Astrocyte of the spinal cord (primary cell): ENCODE measurements at regions not wholly inside any gene's neighbourhood (a gene's known extent, or its start where the extent isn't known, plus 50 kb on each side); places are given as distances from the start of the nearest gene placed in this dataset.

ENCODE experiments used
- DNase-seq: peaks from one replicate; pipeline ENCODE4 v3.0.0; 2011; ENCODE audit warnings: low read depth, low spot score
- H3K4me3 ChIP-seq: 2 replicates; pipeline ENCODE4 v1.5.1; 2011; ENCODE audit warnings: low read depth, mild to moderate bottlenecking, low read length, moderate library complexity
- CTCF ChIP-seq: IDR thresholded peaks from 2 replicates; pipeline ENCODE4 v1.5.1; 2012; ENCODE audit warnings: low read depth, mild to moderate bottlenecking, low read length, inconsistent platforms
- in situ Hi-C: cut with HindIII; loops from 2 replicates; pipeline ENCODE4 v1.10.0; 2017; ENCODE audit warnings: low sequenced_read_pairs

GRCh38 chr2:190817082-190817481 lies 63.5 kb upstream of the GLS start:
- TF ChIP-seq CTCF = no peak
- in situ Hi-C loops = no loop called here
- no peak overlapping the region for H3K4me3 ChIP-seq
- no peak for DNase-seq

- no peak for TF ChIP-seq CTCF
- in situ Hi-C loops = no loop called here
- DNase-seq = peak; percentile 41
- no peak overlapping the region for H3K4me3 ChIP-seq
Measured at GRCh38 chr2:190819840-190820301, 60.8 kb upstream of the GLS start.

- TF ChIP-seq CTCF = no peak
- no peak for DNase-seq
- in situ Hi-C loops = no loop called here
- H3K4me3 ChIP-seq = no peak overlapping the region
Measured at GRCh38 chr2:190820416-190820815, 60.2 kb upstream of the GLS start.

GRCh38 chr2:190822043-190822442 lies 58.6 kb upstream of the GLS start:
- TF ChIP-seq CTCF = no peak
- DNase-seq = no peak
- H3K4me3 ChIP-seq = no peak overlapping the region
- in situ Hi-C loops = no loop called here

- in situ Hi-C loops = no loop called here
- no peak for TF ChIP-seq CTCF
- no peak overlapping the region for H3K4me3 ChIP-seq
- DNase-seq = no peak
Measured at GRCh38 chr2:190827720-190828119, 52.9 kb upstream of the GLS start.

GRCh38 chr2:190829642-190830041 lies 51.0 kb upstream of the GLS start:
- in situ Hi-C loops = no loop called here
- no peak for DNase-seq
- H3K4me3 ChIP-seq = no peak overlapping the region
- no peak for TF ChIP-seq CTCF
